HEK293 (cell line): ENCODE measurements at regions not wholly inside any gene's neighbourhood (a gene's known extent, or its start where the extent isn't known, plus 50 kb on each side); places are given as distances from the start of the nearest gene placed in this dataset.

Source experiments
- CTCF ChIA-PET: fragments of 350-600 bp; formaldehyde crosslinking; extraction: SDS; loops from one replicate; lab custom pipeline; 2021; ENCODE audit warnings: antibody characterized with exemption; lab: Yijun Ruan, JAX
- POLR2A ChIA-PET: fragments of 300-600 bp; formaldehyde crosslinking; extraction: SDS; loops from one replicate; lab custom pipeline; 2020; ENCODE audit warnings: antibody characterized with exemption, inconsistent platforms; lab: Yijun Ruan, JAX
- H3K27ac ChIP-seq: fragments of 200-500 bp; sonication (Bioruptor generic); 2 replicates; pipeline ENCODE4 v1.5.1; 2014; ENCODE audit warnings: low read depth, low read length, control low read depth, inconsistent platforms; ENCODE audit errors: extremely low read depth
- H3K36me3 ChIP-seq, 2 experiments: fragments of 200-500 bp in 1 of 2; sonication (Bioruptor generic) in 1 of 2; 1 replicate in 1 of 2; 2 replicates in 1 of 2; pipeline ENCODE4 v1.5.1; 2014 to 2017; ENCODE audit warnings: inconsistent platforms in 2 of 2, low read length in 2 of 2; ENCODE audit not compliant: control insufficient read depth in 2 of 2, insufficient read depth in 1 of 2
- H3K4me1 ChIP-seq: fragments of 200-500 bp; sonication (Bioruptor generic); 2 replicates; pipeline ENCODE4 v1.5.1; 2014; ENCODE audit warnings: mild to moderate bottlenecking, low read length, inconsistent platforms; ENCODE audit not compliant: control insufficient read depth, insufficient read depth
- H3K4me3 ChIP-seq: 2 replicates; pipeline ENCODE4 v1.5.1; 2011; ENCODE audit warnings: low read depth, mild to moderate bottlenecking, control low read depth, low read length, moderate library complexity
- H3K9me3 ChIP-seq: fragments of 200-500 bp; sonication (Bioruptor generic); 2 replicates; pipeline ENCODE4 v1.5.1; 2014; ENCODE audit warnings: low read depth, low read length, inconsistent platforms; ENCODE audit not compliant: control insufficient read depth, insufficient read depth
- BCL6B ChIP-seq: fragments of 450-650 bp; formaldehyde crosslinking; IDR thresholded peaks from 2 replicates; pipeline ENCODE4 v1.5.1; 2017; ENCODE audit warnings: missing biosample characterization, missing genetic modification characterization
- HOXA7 ChIP-seq: sonication (generic); formaldehyde crosslinking; IDR thresholded peaks from 2 replicates; pipeline ENCODE4 v1.8.1; 2022; ENCODE audit warnings: missing genetic modification reagents, borderline replicate concordance
- KLF10 ChIP-seq: fragments of 450-650 bp; IDR thresholded peaks from 2 replicates; pipeline ENCODE4 v1.5.1; 2018; ENCODE audit warnings: missing biosample characterization, mild to moderate bottlenecking, missing genetic modification characterization
- KLF16 ChIP-seq: fragments of 450-650 bp; formaldehyde crosslinking; IDR thresholded peaks from 2 replicates; pipeline ENCODE4 v1.5.1; 2017; ENCODE audit warnings: missing biosample characterization, missing genetic modification characterization
- KLF8 ChIP-seq: fragments of 450-650 bp; formaldehyde crosslinking; IDR thresholded peaks from 2 replicates; pipeline ENCODE4 v1.5.1; 2016; ENCODE audit warnings: missing biosample characterization, missing genetic modification characterization
- MEIS1 ChIP-seq: sonication (generic); formaldehyde crosslinking; IDR thresholded peaks from 2 replicates; pipeline ENCODE4 v1.8.1; 2022; ENCODE audit warnings: missing genetic modification reagents, mild to moderate bottlenecking, borderline replicate concordance
- RBAK ChIP-seq: fragments of 450-650 bp; formaldehyde crosslinking; IDR thresholded peaks from 2 replicates; pipeline ENCODE4 v1.5.1; 2016; ENCODE audit warnings: missing biosample characterization, missing genetic modification characterization
- ZFP3 ChIP-seq: fragments of 450-650 bp; formaldehyde crosslinking; IDR thresholded peaks from 2 replicates; pipeline ENCODE4 v1.5.1; 2016; ENCODE audit warnings: low read depth, missing biosample characterization, missing genetic modification characterization
- ZIC2 ChIP-seq: fragments of 450-650 bp; formaldehyde crosslinking; IDR thresholded peaks from 2 replicates; pipeline ENCODE4 v1.5.1; 2016; ENCODE audit warnings: missing biosample characterization, missing genetic modification characterization
- ZNF416 ChIP-seq: fragments of 450-650 bp; formaldehyde crosslinking; IDR thresholded peaks from 2 replicates; pipeline ENCODE4 v1.5.1; 2016; ENCODE audit warnings: missing biosample characterization, missing genetic modification characterization
- ZNF501 ChIP-seq: fragments of 450-650 bp; formaldehyde crosslinking; IDR thresholded peaks from 2 replicates; pipeline ENCODE4 v1.5.1; 2016; ENCODE audit warnings: missing biosample characterization, missing genetic modification characterization
- ZNF530 ChIP-seq: fragments of 450-650 bp; formaldehyde crosslinking; IDR thresholded peaks from 2 replicates; pipeline ENCODE4 v1.5.1; 2016; ENCODE audit warnings: low read depth, missing biosample characterization, missing genetic modification characterization
- ZNF548 ChIP-seq: fragments of 450-650 bp; formaldehyde crosslinking; IDR thresholded peaks from 2 replicates; pipeline ENCODE4 v1.5.1; 2016; ENCODE audit warnings: missing biosample characterization, missing genetic modification characterization
- ZNF623 ChIP-seq: fragments of 450-650 bp; formaldehyde crosslinking; IDR thresholded peaks from 2 replicates; pipeline ENCODE4 v1.5.1; 2016; ENCODE audit warnings: missing biosample characterization, missing genetic modification characterization
- ZNF843 ChIP-seq: fragments of 450-650 bp; formaldehyde crosslinking; IDR thresholded peaks from 2 replicates; pipeline ENCODE4 v1.5.1; 2016; ENCODE audit warnings: missing biosample characterization, missing genetic modification characterization
- ZSCAN16 ChIP-seq: fragments of 450-650 bp; formaldehyde crosslinking; IDR thresholded peaks from 2 replicates; pipeline ENCODE4 v1.5.1; 2016; ENCODE audit warnings: missing biosample characterization, missing genetic modification characterization
- ZSCAN5A ChIP-seq: fragments of 450-650 bp; formaldehyde crosslinking; IDR thresholded peaks from 2 replicates; pipeline ENCODE4 v1.5.1; 2016; ENCODE audit warnings: missing biosample characterization, missing genetic modification characterization
- TF ChIP-seq, protein P1 (sequence below): fragments of 450-650 bp; formaldehyde crosslinking; IDR thresholded peaks from 2 replicates; pipeline ENCODE4 v1.5.1; 2016; ENCODE audit warnings: missing biosample characterization, missing genetic modification characterization
- TF ChIP-seq, protein P2 (sequence below): fragments of 450-650 bp; formaldehyde crosslinking; IDR thresholded peaks from 2 replicates; pipeline ENCODE4 v1.5.1; 2017; ENCODE audit warnings: missing biosample characterization, missing genetic modification characterization
- TF ChIP-seq, protein P3 (sequence below): fragments of 450-650 bp; formaldehyde crosslinking; IDR thresholded peaks from 2 replicates; pipeline ENCODE4 v1.5.1; 2016; ENCODE audit warnings: missing biosample characterization, missing genetic modification characterization
- TF ChIP-seq, protein P4 (sequence below): fragments of 450-650 bp; formaldehyde crosslinking; IDR thresholded peaks from 2 replicates; pipeline ENCODE4 v1.5.1; 2016; ENCODE audit warnings: missing biosample characterization, missing genetic modification characterization
- TF ChIP-seq, protein P5 (sequence below): fragments of 450-650 bp; formaldehyde crosslinking; IDR thresholded peaks from 2 replicates; pipeline ENCODE4 v1.5.1; 2016; ENCODE audit warnings: missing biosample characterization, missing genetic modification characterization

DNA sequence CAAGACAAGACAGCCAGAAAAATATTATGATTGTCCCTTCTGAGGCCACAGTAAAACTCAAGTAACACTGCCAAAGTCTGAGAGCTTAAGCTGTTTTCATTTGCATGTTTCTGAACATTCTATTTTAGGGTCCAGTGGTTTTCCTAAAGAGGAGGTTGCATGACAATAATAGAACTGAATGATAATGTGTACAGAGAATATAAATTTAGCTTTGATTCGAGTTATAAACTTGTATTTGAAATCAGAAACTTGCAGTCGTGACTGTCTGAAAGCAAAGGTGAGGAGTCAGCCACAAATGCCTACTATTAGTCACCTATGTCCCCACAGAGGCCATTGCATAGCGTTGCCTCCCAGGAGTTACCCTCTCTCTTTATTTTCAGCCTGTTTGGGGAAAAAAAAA is 363.1 kb upstream of the ADGRL2 start:
- TF ChIP-seq, protein P1, sequence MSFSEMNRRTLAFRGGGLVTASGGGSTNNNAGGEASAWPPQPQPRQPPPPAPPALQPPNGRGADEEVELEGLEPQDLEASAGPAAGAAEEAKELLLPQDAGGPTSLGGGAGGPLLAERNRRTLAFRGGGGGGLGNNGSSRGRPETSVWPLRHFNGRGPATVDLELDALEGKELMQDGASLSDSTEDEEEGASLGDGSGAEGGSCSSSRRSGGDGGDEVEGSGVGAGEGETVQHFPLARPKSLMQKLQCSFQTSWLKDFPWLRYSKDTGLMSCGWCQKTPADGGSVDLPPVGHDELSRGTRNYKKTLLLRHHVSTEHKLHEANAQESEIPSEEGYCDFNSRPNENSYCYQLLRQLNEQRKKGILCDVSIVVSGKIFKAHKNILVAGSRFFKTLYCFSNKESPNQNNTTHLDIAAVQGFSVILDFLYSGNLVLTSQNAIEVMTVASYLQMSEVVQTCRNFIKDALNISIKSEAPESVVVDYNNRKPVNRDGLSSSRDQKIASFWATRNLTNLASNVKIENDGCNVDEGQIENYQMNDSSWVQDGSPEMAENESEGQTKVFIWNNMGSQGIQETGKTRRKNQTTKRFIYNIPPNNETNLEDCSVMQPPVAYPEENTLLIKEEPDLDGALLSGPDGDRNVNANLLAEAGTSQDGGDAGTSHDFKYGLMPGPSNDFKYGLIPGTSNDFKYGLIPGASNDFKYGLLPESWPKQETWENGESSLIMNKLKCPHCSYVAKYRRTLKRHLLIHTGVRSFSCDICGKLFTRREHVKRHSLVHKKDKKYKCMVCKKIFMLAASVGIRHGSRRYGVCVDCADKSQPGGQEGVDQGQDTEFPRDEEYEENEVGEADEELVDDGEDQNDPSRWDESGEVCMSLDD (tag by site-specific recombination), result no peak
- no peak for TF ChIP-seq KLF8 (tag by site-specific recombination)
- no peak for TF ChIP-seq ZNF623
- TF ChIP-seq, protein P2, sequence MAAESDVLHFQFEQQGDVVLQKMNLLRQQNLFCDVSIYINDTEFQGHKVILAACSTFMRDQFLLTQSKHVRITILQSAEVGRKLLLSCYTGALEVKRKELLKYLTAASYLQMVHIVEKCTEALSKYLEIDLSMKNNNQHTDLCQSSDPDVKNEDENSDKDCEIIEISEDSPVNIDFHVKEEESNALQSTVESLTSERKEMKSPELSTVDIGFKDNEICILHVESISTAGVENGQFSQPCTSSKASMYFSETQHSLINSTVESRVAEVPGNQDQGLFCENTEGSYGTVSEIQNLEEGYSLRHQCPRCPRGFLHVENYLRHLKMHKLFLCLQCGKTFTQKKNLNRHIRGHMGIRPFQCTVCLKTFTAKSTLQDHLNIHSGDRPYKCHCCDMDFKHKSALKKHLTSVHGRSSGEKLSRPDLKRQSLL (tag by site-specific recombination), result no peak
- TF ChIP-seq, protein P3, sequence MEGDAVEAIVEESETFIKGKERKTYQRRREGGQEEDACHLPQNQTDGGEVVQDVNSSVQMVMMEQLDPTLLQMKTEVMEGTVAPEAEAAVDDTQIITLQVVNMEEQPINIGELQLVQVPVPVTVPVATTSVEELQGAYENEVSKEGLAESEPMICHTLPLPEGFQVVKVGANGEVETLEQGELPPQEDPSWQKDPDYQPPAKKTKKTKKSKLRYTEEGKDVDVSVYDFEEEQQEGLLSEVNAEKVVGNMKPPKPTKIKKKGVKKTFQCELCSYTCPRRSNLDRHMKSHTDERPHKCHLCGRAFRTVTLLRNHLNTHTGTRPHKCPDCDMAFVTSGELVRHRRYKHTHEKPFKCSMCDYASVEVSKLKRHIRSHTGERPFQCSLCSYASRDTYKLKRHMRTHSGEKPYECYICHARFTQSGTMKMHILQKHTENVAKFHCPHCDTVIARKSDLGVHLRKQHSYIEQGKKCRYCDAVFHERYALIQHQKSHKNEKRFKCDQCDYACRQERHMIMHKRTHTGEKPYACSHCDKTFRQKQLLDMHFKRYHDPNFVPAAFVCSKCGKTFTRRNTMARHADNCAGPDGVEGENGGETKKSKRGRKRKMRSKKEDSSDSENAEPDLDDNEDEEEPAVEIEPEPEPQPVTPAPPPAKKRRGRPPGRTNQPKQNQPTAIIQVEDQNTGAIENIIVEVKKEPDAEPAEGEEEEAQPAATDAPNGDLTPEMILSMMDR, result no peak
- CTCF ChIA-PET, result interaction anchor here (0.6 to 2.3 kb wide), 2 partner anchors 23 to 59 kb away, joined by 4 to 7 read pairs; no protein-coding TSS in a partner anchor
- POLR2A ChIA-PET, result no interaction called here
- H3K36me3 ChIP-seq, result no peaks in the 10 kb centered on the region
- no peak overlapping the region for H3K27ac ChIP-seq
- no peak overlapping the region for H3K4me3 ChIP-seq
- no peaks in the 10 kb centered on the region for H3K9me3 ChIP-seq
- no peaks in the 10 kb centered on the region for H3K4me1 ChIP-seq

GRCh38 chr1:81437213-81437612 is 363.5 kb upstream of the ADGRL2 start:
- no peak overlapping the region for H3K27ac ChIP-seq
- H3K36me3 ChIP-seq, result no peaks in the 10 kb centered on the region
- ChIA-PET POLR2A (no interaction called here), CTCF (interaction anchor here (0.6 to 2.3 kb wide), 2 partner anchors 23 to 1345 kb away, joined by 3 to 7 read pairs; no protein-coding TSS in a partner anchor)
- H3K9me3 ChIP-seq, result no peaks in the 10 kb centered on the region
- no peak for TF ChIP-seq KLF16
- TF ChIP-seq HOXA7 (CRISPR knock-in tag), result no peak
- no peak for TF ChIP-seq ZSCAN16 (tag by site-specific recombination)
- TF ChIP-seq ZIC2 (tag by site-specific recombination), result no peak
- TF ChIP-seq RBAK (tag by site-specific recombination), result no peak
- TF ChIP-seq ZNF530 (tag by site-specific recombination), result no peak
- TF ChIP-seq, protein P4, sequence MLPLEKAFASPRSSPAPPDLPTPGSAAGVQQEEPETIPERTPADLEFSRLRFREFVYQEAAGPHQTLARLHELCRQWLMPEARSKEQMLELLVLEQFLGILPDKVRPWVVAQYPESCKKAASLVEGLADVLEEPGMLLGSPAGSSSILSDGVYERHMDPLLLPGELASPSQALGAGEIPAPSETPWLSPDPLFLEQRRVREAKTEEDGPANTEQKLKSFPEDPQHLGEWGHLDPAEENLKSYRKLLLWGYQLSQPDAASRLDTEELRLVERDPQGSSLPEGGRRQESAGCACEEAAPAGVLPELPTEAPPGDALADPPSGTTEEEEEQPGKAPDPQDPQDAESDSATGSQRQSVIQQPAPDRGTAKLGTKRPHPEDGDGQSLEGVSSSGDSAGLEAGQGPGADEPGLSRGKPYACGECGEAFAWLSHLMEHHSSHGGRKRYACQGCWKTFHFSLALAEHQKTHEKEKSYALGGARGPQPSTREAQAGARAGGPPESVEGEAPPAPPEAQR, result no peak
- no peak for TF ChIP-seq ZNF416 (tag by site-specific recombination)
- TF ChIP-seq ZNF843 (tag by site-specific recombination), result no peak
- no peak for TF ChIP-seq MEIS1 (CRISPR knock-in tag)
- no peak for TF ChIP-seq ZSCAN5A
- TF ChIP-seq, protein P5, sequence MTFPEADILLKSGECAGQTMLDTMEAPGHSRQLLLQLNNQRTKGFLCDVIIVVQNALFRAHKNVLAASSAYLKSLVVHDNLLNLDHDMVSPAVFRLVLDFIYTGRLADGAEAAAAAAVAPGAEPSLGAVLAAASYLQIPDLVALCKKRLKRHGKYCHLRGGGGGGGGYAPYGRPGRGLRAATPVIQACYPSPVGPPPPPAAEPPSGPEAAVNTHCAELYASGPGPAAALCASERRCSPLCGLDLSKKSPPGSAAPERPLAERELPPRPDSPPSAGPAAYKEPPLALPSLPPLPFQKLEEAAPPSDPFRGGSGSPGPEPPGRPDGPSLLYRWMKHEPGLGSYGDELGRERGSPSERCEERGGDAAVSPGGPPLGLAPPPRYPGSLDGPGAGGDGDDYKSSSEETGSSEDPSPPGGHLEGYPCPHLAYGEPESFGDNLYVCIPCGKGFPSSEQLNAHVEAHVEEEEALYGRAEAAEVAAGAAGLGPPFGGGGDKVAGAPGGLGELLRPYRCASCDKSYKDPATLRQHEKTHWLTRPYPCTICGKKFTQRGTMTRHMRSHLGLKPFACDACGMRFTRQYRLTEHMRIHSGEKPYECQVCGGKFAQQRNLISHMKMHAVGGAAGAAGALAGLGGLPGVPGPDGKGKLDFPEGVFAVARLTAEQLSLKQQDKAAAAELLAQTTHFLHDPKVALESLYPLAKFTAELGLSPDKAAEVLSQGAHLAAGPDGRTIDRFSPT (tag by site-specific recombination), result no peak
- no peak for TF ChIP-seq ZNF501 (tag by site-specific recombination)
- TF ChIP-seq KLF10 (tag by site-specific recombination), result no peak
- no peak for TF ChIP-seq BCL6B (tag by site-specific recombination)
- no peak for TF ChIP-seq ZFP3 (tag by site-specific recombination)
- TF ChIP-seq ZNF548 (tag by site-specific recombination), result no peak
- no peak overlapping the region for H3K4me3 ChIP-seq
- no peaks in the 10 kb centered on the region; the same call in 1 of the 2 replicates for H3K4me1 ChIP-seq
